Endothelial cell of umbilical vein (primary cell): ENCODE measurements at regions not wholly inside any gene's neighbourhood (a gene's known extent, or its start where the extent isn't known, plus 50 kb on each side); places are given as distances from the start of the nearest gene placed in this dataset.

Experiments
- BruUV-seq: library from RNA; stranded (reverse); fragments of 400-500 nt; replicated peaks from 2 replicates; lab custom pipeline; 2021; lab: Mats Ljungman, UMichigan
- CTCF ChIA-PET: fragments of 300-600, 350-600 bp; sonication (Branson Sonifier 250); formaldehyde crosslinking; loops from one replicate; lab custom pipeline; 2021; ENCODE audit warnings: antibody characterized with exemption, inconsistent platforms; lab: Charles Lee
- POLR2A ChIA-PET: fragments of 300-600, 350-600 bp; sonication (Branson Sonifier 250); formaldehyde crosslinking; loops from one replicate; lab custom pipeline; 2021; ENCODE audit warnings: antibody characterized with exemption, inconsistent platforms; lab: Charles Lee
- DNase-seq: peaks from one replicate; pipeline ENCODE4 v3.0.0-alpha.2; 2011; ENCODE audit warnings: low read depth, low spot score
- FAIRE-seq: peaks from 2 replicates; lab custom pipeline; 2011; peaks lifted over from hg19 to GRCh38; lab: Jason Lieb, UNC
- H2AFZ ChIP-seq: 2 replicates; pipeline ENCODE4 v1.6.0; 2012; ENCODE audit warnings: low read depth, low read length, control low read depth, inconsistent platforms
- H3K27ac ChIP-seq: 2 replicates; pipeline ENCODE4 v1.5.1; 2011; ENCODE audit warnings: low read depth, mild to moderate bottlenecking, control low read depth, low read length, moderate library complexity; ENCODE audit not compliant: insufficient read depth
- H3K27me3 ChIP-seq, 2 experiments: 2 replicates each; pipeline versions ENCODE4 v1.6.0 to v1.6.1; 2011; ENCODE audit warnings: low read length in 2 of 2, mixed read lengths in 1 of 2; ENCODE audit not compliant: control insufficient read depth in 2 of 2, insufficient read depth in 2 of 2
- H3K36me3 ChIP-seq, 2 experiments: 2 replicates in 1 of 2; 3 replicates in 1 of 2; pipeline ENCODE4 v1.5.1; 2011; ENCODE audit warnings: low read length in 2 of 2, mild to moderate bottlenecking in 1 of 2, moderate library complexity in 1 of 2; ENCODE audit not compliant: control insufficient read depth in 2 of 2, insufficient read depth in 2 of 2; ENCODE audit errors: extremely low read depth in 1 of 2
- H3K4me1 ChIP-seq: 3 replicates; pipeline ENCODE4 v1.5.1; 2011; ENCODE audit warnings: mild to moderate bottlenecking, low read length; ENCODE audit not compliant: control insufficient read depth, insufficient read depth; ENCODE audit errors: extremely low read depth
- H3K4me2 ChIP-seq: 2 replicates; pipeline ENCODE4 v1.6.1; 2011; ENCODE audit warnings: low read length, control low read depth, mixed read lengths; ENCODE audit not compliant: insufficient read depth
- H3K4me3 ChIP-seq, 3 experiments: fragments of 200-600 bp in 1 of 3; sonication (generic), shearing (Covaris generic) in 1 of 3; replicated peaks in 1 of 3; 2 replicates each; pipeline ENCODE4 v1.5.1; 2011 to 2016; ENCODE audit warnings: control low read depth in 3 of 3, low read length in 3 of 3, mild to moderate bottlenecking in 2 of 3, inconsistent platforms in 1 of 3, low read depth in 1 of 3, moderate library complexity in 1 of 3; ENCODE audit not compliant: insufficient read depth in 1 of 3
- H3K79me2 ChIP-seq: 2 replicates; pipeline ENCODE4 v1.6.0; 2012; ENCODE audit warnings: low read length, inconsistent platforms; ENCODE audit not compliant: control insufficient read depth, insufficient read depth
- H3K9ac ChIP-seq: replicated peaks from 2 replicates; pipeline ENCODE3; 2011; ENCODE audit warnings: low read length, control low read depth; ENCODE audit not compliant: insufficient read depth; ENCODE audit errors: extremely low read depth
- H3K9me1 ChIP-seq: replicated peaks from 3 replicates; pipeline ENCODE4 v1.6.0; 2011; ENCODE audit warnings: mild to moderate bottlenecking, low read length; ENCODE audit not compliant: control insufficient read depth, insufficient read depth; ENCODE audit errors: extremely low read depth
- H3K9me3 ChIP-seq: replicated peaks from 2 replicates; pipeline ENCODE4 v1.5.1; 2012; ENCODE audit warnings: low read length, inconsistent platforms; ENCODE audit not compliant: control insufficient read depth, insufficient read depth
- H4K20me1 ChIP-seq: replicated peaks from 2 replicates; pipeline ENCODE3; 2011; ENCODE audit warnings: mild to moderate bottlenecking, low read length; ENCODE audit not compliant: control insufficient read depth, insufficient read depth; ENCODE audit errors: extremely low read depth
- CTCF ChIP-seq, 2 donors: IDR thresholded peaks; 1 replicate in 1 of 2; 2 replicates in 1 of 2; pipeline ENCODE4 v1.5.1; 2011; ENCODE audit warnings: low read length in 2 of 2, mild to moderate bottlenecking in 2 of 2, moderate library complexity in 2 of 2, control low read depth in 1 of 2, inconsistent platforms in 1 of 2, low read depth in 1 of 2; ENCODE audit not compliant: insufficient read depth in 1 of 2; ENCODE audit errors: extremely low read depth in 1 of 2
- EZH2 ChIP-seq: IDR thresholded peaks from 2 replicates; pipeline ENCODE4 v1.6.1; 2012; ENCODE audit warnings: borderline replicate concordance, low read depth, mild to moderate bottlenecking, moderate library complexity, low read length, inconsistent platforms; ENCODE audit not compliant: severe bottlenecking
- FOS ChIP-seq: IDR thresholded peaks from 2 replicates; pipeline ENCODE4 v1.6.1; 2011; ENCODE audit warnings: mild to moderate bottlenecking, low read length, moderate library complexity, borderline replicate concordance; ENCODE audit not compliant: insufficient read depth
- GATA2 ChIP-seq: IDR thresholded peaks from 2 replicates; pipeline ENCODE4 v1.7.0; 2011; ENCODE audit warnings: low read depth, mild to moderate bottlenecking, moderate library complexity, mixed read lengths, low read length; ENCODE audit not compliant: insufficient read length, insufficient read depth
- JUN ChIP-seq: IDR thresholded peaks from 2 replicates; pipeline ENCODE4 v1.6.1; 2011; ENCODE audit warnings: borderline replicate concordance, low read depth; ENCODE audit not compliant: insufficient read length, insufficient read depth
- MAX ChIP-seq: IDR thresholded peaks from 2 replicates; pipeline ENCODE4 v1.6.1; 2011; ENCODE audit not compliant: insufficient read depth, insufficient read length
- MYC ChIP-seq: IDR thresholded peaks from one replicate; pipeline ENCODE4 v1.6.1; 2011; ENCODE audit warnings: mild to moderate bottlenecking, low read depth, low read length
- POLR2A ChIP-seq: IDR thresholded peaks from 2 replicates; pipeline ENCODE4 v1.6.1; 2012; ENCODE audit warnings: low read depth, mild to moderate bottlenecking, control low read depth, low read length
- POLR2AphosphoS5 ChIP-seq: IDR thresholded peaks from 2 replicates; pipeline ENCODE4 v1.6.1; 2012; ENCODE audit warnings: low read depth, mild to moderate bottlenecking, control low read depth, low read length, moderate library complexity; ENCODE audit not compliant: insufficient read depth
- dilution Hi-C: fragments of 300-500 bp; cut with MboI; formaldehyde crosslinking; loops from one replicate; pipeline ENCODE4 v1.15.0; 2019; ENCODE audit warnings: low sequenced_read_pairs; ENCODE audit not compliant: extremely low pct_ligation_motif_present
- intact Hi-C: fragments of 100-400 bp; cut with micrococcal nuclease; formaldehyde crosslinking; loops from one replicate; pipeline ENCODE4 v1.10.0; 2022

- Histone ChIP-seq H3K36me3 (no peaks in the 10 kb centered on the region), H3K27me3 (no peaks in the 10 kb centered on the region), H3K9ac (no peak overlapping the region), H3K79me2 (no peaks in the 10 kb centered on the region), H4K20me1 (no peaks in the 10 kb centered on the region), H3K4me3 (no peak overlapping the region), H2AFZ (no peak overlapping the region), H3K4me1 (no peaks in the 10 kb centered on the region), H3K4me2 (no peak overlapping the region), H3K9me1 (no peaks in the 10 kb centered on the region), H3K27ac (no peak overlapping the region), H3K9me3 (no peaks in the 10 kb centered on the region)
- no TSS peak for BruUV-seq
- dilution Hi-C loops: no loop called here
- POLR2A ChIA-PET: no interaction called here
- CTCF ChIA-PET: no interaction called here
- FAIRE-seq: no peak
- TF ChIP-seq MAX (no peak), EZH2 (no peak), GATA2 (no peak), JUN (no peak), MYC (no peak), POLR2A (no peak), CTCF (IDR thresholded peaks at IDR 0.05; ENCODE audit: extremely low read depth in 1 of 2, insufficient read depth in 1 of 2, low read depth in 1 of 2, low read length in 2 of 2) (no peak), FOS (no peak), POLR2AphosphoS5 (no peak)
- intact Hi-C loops: no loop called here
- no peak for DNase-seq
These were observed 271.3 kb downstream of the GPM6A start for GRCh38 chr4:175540732-175541131.
